DND-41 (cell line): ENCODE measurements at regions not wholly inside any gene's neighbourhood (a gene's known extent, or its start where the extent isn't known, plus 50 kb on each side); places are given as distances from the start of the nearest gene placed in this dataset.

Source experiments
- CTCF ChIP-seq: IDR thresholded peaks from 2 replicates; pipeline ENCODE4 v1.5.1; 2012; ENCODE audit warnings: borderline replicate concordance, low read length, moderate library complexity, mild to moderate bottlenecking; ENCODE audit not compliant: poor library complexity, severe bottlenecking; ENCODE audit errors: extremely low read depth
- EZH2 ChIP-seq: IDR thresholded peaks from 3 replicates; pipeline ENCODE4 v1.6.1; 2012; ENCODE audit warnings: borderline replicate concordance, low read depth, mild to moderate bottlenecking, moderate library complexity, low read length, inconsistent platforms; ENCODE audit not compliant: severe bottlenecking

GRCh38 chr3:147756476-147756875, 347.3 kb downstream of the ZIC1 start:
- TF ChIP-seq EZH2: no peak
- no peak for TF ChIP-seq CTCF
